ENCODE measurements at regions not wholly inside any gene's neighbourhood (a gene's known extent, or its start where the extent isn't known, plus 50 kb on each side); places are given as distances from the start of the nearest gene placed in this dataset.

DNA sequence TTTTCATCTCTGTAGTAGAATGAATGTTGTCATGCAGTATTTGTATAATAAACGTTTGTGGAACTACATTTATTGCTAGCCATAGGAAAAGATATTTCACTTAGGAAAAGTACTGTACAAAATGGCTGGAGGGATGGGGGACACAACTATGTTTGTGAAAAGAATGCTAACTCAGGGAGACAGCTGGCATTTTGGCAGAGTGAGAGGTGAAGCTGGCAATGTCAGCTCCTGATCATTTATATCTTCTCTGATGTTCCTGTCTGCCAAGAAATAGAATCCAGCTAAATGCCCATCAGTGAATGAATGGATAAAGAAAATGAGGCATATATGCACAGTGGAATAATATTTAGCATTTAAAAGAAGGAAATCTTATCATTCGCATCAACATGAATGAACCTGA lies 313.0 kb upstream of the IRAK1BP1 start:
- TF ChIP-seq, protein P1, sequence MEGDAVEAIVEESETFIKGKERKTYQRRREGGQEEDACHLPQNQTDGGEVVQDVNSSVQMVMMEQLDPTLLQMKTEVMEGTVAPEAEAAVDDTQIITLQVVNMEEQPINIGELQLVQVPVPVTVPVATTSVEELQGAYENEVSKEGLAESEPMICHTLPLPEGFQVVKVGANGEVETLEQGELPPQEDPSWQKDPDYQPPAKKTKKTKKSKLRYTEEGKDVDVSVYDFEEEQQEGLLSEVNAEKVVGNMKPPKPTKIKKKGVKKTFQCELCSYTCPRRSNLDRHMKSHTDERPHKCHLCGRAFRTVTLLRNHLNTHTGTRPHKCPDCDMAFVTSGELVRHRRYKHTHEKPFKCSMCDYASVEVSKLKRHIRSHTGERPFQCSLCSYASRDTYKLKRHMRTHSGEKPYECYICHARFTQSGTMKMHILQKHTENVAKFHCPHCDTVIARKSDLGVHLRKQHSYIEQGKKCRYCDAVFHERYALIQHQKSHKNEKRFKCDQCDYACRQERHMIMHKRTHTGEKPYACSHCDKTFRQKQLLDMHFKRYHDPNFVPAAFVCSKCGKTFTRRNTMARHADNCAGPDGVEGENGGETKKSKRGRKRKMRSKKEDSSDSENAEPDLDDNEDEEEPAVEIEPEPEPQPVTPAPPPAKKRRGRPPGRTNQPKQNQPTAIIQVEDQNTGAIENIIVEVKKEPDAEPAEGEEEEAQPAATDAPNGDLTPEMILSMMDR (IDR thresholded peaks at IDR 0.05): no peak
- ATAC-seq (ENCODE audit: low FRiP score) (no peak), DNase-seq (ENCODE audit: low spot score) (no peak)

DNA sequence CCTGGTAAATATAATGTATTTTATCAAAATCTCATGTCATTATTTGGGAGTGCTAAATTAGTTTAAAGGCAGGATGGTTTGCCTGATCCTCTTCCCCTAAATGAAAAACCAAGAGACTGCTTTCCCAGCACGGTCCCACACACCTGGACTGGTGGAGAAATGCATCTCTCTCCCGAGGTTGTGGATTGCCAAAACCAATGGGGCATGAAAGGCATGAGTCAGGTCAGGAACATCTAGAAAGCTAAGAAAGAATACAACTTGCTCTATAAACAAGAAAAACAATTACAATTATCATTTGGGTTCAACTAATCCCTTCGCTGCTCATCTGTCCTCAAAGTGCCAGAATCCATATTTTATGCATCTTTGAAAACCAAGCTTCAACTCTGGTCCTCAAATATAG lies 308.3 kb upstream of the IRAK1BP1 start:
- no peak for ATAC-seq (ENCODE audit: low FRiP score)
- no peak for DNase-seq (ENCODE audit: low spot score)
- TF ChIP-seq, protein P1 (IDR thresholded peaks at IDR 0.05): no peak

DNA sequence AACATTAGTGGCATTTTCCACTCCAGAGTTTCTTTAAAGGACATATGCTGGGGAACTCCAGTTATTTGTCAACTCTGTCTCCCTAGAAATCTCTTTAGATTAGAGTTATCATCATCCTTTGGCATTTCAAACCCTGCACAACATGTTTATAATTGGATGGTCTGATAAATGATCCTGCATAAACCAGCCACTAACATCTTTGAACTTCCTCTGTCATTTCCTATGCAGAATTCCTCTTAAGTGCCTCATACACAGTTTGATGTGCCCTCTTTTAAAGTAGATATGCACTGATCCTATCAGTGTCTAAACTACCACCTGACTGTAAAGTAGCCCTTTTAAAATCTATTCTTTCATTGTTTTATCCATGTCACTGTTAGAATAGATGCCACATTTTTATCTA lies 306.3 kb upstream of the IRAK1BP1 start:
- TF ChIP-seq, protein P1 (IDR thresholded peaks at IDR 0.05): no peak
- no peak for DNase-seq (ENCODE audit: low spot score)
- ATAC-seq (ENCODE audit: low FRiP score): no peak

DNA sequence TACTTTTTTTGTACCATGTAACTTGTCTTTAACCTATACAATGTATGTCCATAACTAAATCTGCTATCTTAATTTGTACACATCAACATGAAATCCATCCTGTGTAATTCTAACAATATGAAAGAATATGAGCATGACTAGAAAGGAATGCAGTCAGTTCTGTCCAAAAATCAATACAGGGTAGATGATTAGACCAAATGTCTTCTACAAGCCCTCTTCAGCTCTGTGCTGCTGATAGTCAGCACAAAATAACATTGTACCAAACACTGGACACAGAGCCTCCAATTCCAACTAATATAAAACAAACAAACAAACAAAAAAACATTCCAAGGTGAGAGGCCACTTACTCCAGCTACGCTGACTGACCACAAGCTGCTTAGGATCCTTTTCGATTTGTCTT lies 301.4 kb upstream of the IRAK1BP1 start:
- DNase-seq (ENCODE audit: low spot score) (no peak), ATAC-seq (ENCODE audit: low FRiP score) (no peak)
- TF ChIP-seq, protein P1 (IDR thresholded peaks at IDR 0.05): no peak

DNA sequence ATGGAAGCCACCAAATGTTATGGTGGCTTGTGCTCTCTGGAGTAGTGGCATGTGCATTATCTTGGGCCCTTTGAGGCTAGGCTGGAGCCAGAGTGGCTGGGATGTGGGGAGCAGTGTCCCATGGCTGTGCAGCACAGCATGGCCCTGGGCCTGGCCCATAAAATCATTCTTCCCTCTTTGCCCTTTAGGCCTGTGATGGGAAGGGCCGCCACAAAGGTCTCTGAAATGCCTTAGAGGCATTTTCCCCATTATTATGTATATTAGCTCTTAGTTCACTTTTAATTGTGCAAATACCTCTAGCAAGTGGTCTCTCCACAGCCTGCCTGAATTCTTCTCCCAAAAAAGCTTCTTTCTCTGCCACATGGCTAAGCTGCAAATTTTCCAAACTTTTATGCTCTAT lies 297.3 kb upstream of the IRAK1BP1 start:
- DNase-seq (ENCODE audit: low spot score) (no peak), ATAC-seq (ENCODE audit: low FRiP score) (no peak)
- TF ChIP-seq, protein P1 (IDR thresholded peaks at IDR 0.05): no peak

DNA sequence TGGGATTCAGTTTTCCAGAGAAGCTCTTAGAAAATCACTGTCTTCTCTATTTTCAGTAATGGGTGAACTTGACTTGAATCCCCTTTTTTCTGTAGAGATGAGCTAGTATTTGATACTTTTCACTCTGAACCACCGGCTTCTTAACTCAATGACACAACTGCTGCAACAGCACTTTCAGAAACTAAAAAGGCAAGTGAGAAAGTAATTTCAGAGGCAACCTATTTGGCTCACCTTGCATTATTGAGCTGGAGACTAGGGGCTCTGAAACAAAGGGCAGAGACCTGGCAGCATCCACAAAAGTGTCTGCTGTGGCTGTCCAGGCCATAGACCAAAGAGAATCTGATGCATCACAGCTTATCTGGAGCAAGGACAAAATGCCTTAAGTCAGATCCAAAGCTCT lies 289.8 kb upstream of the IRAK1BP1 start:
- TF ChIP-seq, protein P1 (IDR thresholded peaks at IDR 0.05): no peak
- ATAC-seq (ENCODE audit: low FRiP score) (no peak), DNase-seq (ENCODE audit: low spot score) (no peak)

DNA sequence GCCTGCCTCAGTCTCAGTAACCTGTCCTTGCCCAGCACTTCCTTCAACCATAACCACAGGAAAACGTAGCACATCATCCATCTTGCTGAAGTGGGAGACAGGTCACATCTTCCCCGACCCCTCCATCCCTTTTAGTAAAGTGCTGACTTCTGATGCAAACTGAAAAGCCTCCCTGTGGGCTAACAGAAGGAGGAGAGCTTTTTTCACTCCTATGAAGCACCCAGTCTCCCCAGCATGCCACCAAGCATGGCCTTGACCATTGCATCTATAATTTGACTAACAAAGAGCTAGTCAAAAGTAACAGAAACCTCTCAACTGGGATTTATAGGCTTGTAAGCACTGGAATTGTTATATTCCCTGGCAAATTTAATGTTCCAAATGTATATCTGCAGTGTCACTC lies 288.9 kb upstream of the IRAK1BP1 start:
- DNase-seq (ENCODE audit: low spot score) (no peak), ATAC-seq (ENCODE audit: low FRiP score) (no peak)
- TF ChIP-seq, protein P1 (IDR thresholded peaks at IDR 0.05): no peak

Measured in omental fat pad (tissue), 3 donors.